ENCODE measurements at regions not wholly inside any gene's neighbourhood (a gene's known extent, or its start where the extent isn't known, plus 50 kb on each side); places are given as distances from the start of the nearest gene placed in this dataset.
A peak's percentile ranks its signal among the peaks of the same experiment; 100 is the strongest.
"Not testable (repeated sequence)": the region's sequence is repeated elsewhere in the genome, so short reads cannot be mapped to it uniquely, and the experiment has no call there.

GRCh38 chr3:176867681-176868663, 329.3 kb downstream of the TBL1XR1 start:
- no peak for DNase-seq

- DNase-seq = no peak
Observed at GRCh38 chr3:176861137-176861536, 336.1 kb downstream of the TBL1XR1 start.

- no peak for DNase-seq
Observed at GRCh38 chr3:176856721-176857120, 340.6 kb downstream of the TBL1XR1 start.

- DNase-seq = no peak
Observed at GRCh38 chr3:176855901-176856486, 341.3 kb downstream of the TBL1XR1 start.

GRCh38 chr3:176855213-176855612, 342.1 kb downstream of the TBL1XR1 start:
- DNase-seq = no peak

- no peak for DNase-seq
Observed at GRCh38 chr3:176850498-176850897, 346.8 kb downstream of the TBL1XR1 start.

GRCh38 chr3:176848431-176849214, 348.7 kb downstream of the TBL1XR1 start:
- DNase-seq = no peak

GRCh38 chr3:176842914-176843313, 354.4 kb downstream of the TBL1XR1 start:
- DNase-seq = no peak

GRCh38 chr3:176840641-176841286, 356.5 kb downstream of the TBL1XR1 start:
- DNase-seq = no peak

- peak; percentile 43 for DNase-seq
Observed at GRCh38 chr3:176839901-176840300, 357.4 kb downstream of the TBL1XR1 start.

- peak; percentile 16 for DNase-seq
Observed at GRCh38 chr3:176839466-176839865, 357.8 kb downstream of the TBL1XR1 start.

- not testable (repeated sequence) for DNase-seq
Observed at GRCh38 chr3:176827244-176827643, 370.0 kb downstream of the TBL1XR1 start.

- no peak for DNase-seq
Observed at GRCh38 chr3:176824811-176825210, 372.5 kb downstream of the TBL1XR1 start.

GRCh38 chr3:176820764-176821163, 376.5 kb downstream of the TBL1XR1 start:
- no peak for DNase-seq

- no peak for DNase-seq
Observed at GRCh38 chr3:176816937-176817336, 380.3 kb downstream of the TBL1XR1 start.

- DNase-seq = peak; percentile 55
Observed at GRCh38 chr3:176814285-176814684, 383.0 kb downstream of the TBL1XR1 start.

- no peak for DNase-seq
Observed at GRCh38 chr3:176807938-176808337, 389.3 kb downstream of the TBL1XR1 start.

GRCh38 chr3:176799675-176800074, 397.6 kb downstream of the TBL1XR1 start:
- no peak for DNase-seq

- DNase-seq = no peak
Observed at GRCh38 chr3:176798680-176799079, 398.6 kb downstream of the TBL1XR1 start.

GRCh38 chr3:176796371-176796770, 400.9 kb downstream of the TBL1XR1 start:
- DNase-seq = peak; percentile 47

- peak; percentile 7 for DNase-seq
Observed at GRCh38 chr3:176795891-176796290, 401.4 kb downstream of the TBL1XR1 start.

GRCh38 chr3:176794406-176794805, 402.9 kb downstream of the TBL1XR1 start:
- DNase-seq = no peak
